ENCODE measurements at regions not wholly inside any gene's neighbourhood (a gene's known extent, or its start where the extent isn't known, plus 50 kb on each side); places are given as distances from the start of the nearest gene placed in this dataset.

GRCh38 chr21:32940079-32941014 is 85.4 kb upstream of the OLIG2 start:
- Histone ChIP-seq H3K9me3 (ENCODE audit: control insufficient read depth in 1 of 2, insufficient read depth in 1 of 2, low read depth in 1 of 2, low read length in 2 of 2) (no peaks in the 10 kb centered on the region), H3K9me2 (ENCODE audit: insufficient read depth) (no peaks in the 10 kb centered on the region), H3K4me1 (ENCODE audit: control insufficient read depth in 1 of 2, insufficient read depth in 2 of 2, low read length in 2 of 2) (0 out of 4 replicates have a peak, but pooled peaks cover 0 to 6% of the 10 kb centered on the region in 2 experiments), H3K9ac (ENCODE audit: low read length) (no peak overlapping the region), H2AFZ (ENCODE audit: low read depth, low read length, poor library complexity, severe bottlenecking) (peak overlapping the region; percentile 92), H3K4me2 (ENCODE audit: low read length) (peak overlapping the region; percentile 23), H3K79me2 (ENCODE audit: insufficient read depth, low read length) (no peaks in the 10 kb centered on the region), H3K27ac (ENCODE audit: low read depth, low read length) (no peak overlapping the region), H3K4me3 (replicated peaks in 1 of 2; ENCODE audit: low read depth in 1 of 2, low read length in 2 of 2) (no peak overlapping the region), H3K36me3 (ENCODE audit: control insufficient read depth in 1 of 2, insufficient read depth in 2 of 2, low read length in 2 of 2) (no peaks in the 10 kb centered on the region), H3K27me3 (ENCODE audit: insufficient read depth, low read length) (peaks cover 12% of the 10 kb centered on the region; the same call in 1 of the 2 replicates), H4K20me1 (ENCODE audit: insufficient read depth) (no peaks in the 10 kb centered on the region)
- ChIA-PET CTCF (interaction anchor here (0.9 to 2.7 kb wide), 19 partner anchors 9 to 665 kb away, joined by 3 to 45 read pairs (median 6); no protein-coding TSS in a partner anchor), POLR2A (interaction anchor here (0.6 kb wide), 1 partner anchor 77 kb away, joined by 5 read pairs; no protein-coding TSS in a partner anchor), RAD21 (ENCODE audit: low non-redundant PET in 1 of 2, low total read pairs in 2 of 2, uncharacterized antibody in 2 of 2, unreplicated experiment in 2 of 2) (interaction anchor here (0.9 to 1.4 kb wide), 3 partner anchors 187 to 257 kb away, joined by 4 to 6 read pairs (median 5); no protein-coding TSS in a partner anchor)
- DNase-seq (ENCODE audit: low read depth, low spot score): peak; percentile 40
- TF ChIP-seq CTCF (IDR thresholded peaks at IDR 0.05 in 2 of 3, conservative IDR thresholded peaks at IDR 0.05 in 1 of 3; ENCODE audit: borderline replicate concordance in 1 of 3, insufficient read depth in 1 of 3, low read depth in 2 of 3, low read length in 2 of 3) (peak; percentile 66 to 92 (median 90); a peak in 5 of 6 replicates), RAD21 (IDR thresholded peaks at IDR 0.05; ENCODE audit: low read depth) (peak; percentile 63), ZFX (IDR thresholded peaks at IDR 0.05) (no peak)
- ATAC-seq: peak; percentile 93
- BruUV-seq (replicated peaks): no TSS peak
- intact Hi-C loops (cut with micrococcal nuclease): loop anchor here (1.0 to 10.0 kb wide), 4 partner anchors 187 to 504 kb away; no protein-coding TSS in a partner anchor

GRCh38 chr21:32941263-32941662 is 84.5 kb upstream of the OLIG2 start:
- ChIA-PET CTCF (interaction anchor here (1.2 to 1.7 kb wide), 10 partner anchors 8 to 664 kb away, joined by 4 to 22 read pairs (median 8); no protein-coding TSS in a partner anchor), POLR2A (no interaction called here), RAD21 (ENCODE audit: low non-redundant PET in 1 of 2, low total read pairs in 2 of 2, uncharacterized antibody in 2 of 2, unreplicated experiment in 2 of 2) (interaction anchor here in 1 of 2 experiments (1.2 kb wide), 1 partner anchor 186 kb away, joined by 6 read pairs; no protein-coding TSS in a partner anchor)
- ATAC-seq: no peak
- Histone ChIP-seq H2AFZ (ENCODE audit: low read depth, low read length, poor library complexity, severe bottlenecking) (no peak overlapping the region), H3K9me3 (ENCODE audit: control insufficient read depth in 1 of 2, insufficient read depth in 1 of 2, low read depth in 1 of 2, low read length in 2 of 2) (no peaks in the 10 kb centered on the region), H3K4me2 (ENCODE audit: low read length) (no peak overlapping the region), H3K4me1 (ENCODE audit: control insufficient read depth in 1 of 2, insufficient read depth in 2 of 2, low read length in 2 of 2) (0 out of 4 replicates have a peak, but pooled peaks cover 0 to 6% of the 10 kb centered on the region in 2 experiments), H3K9ac (ENCODE audit: low read length) (no peak overlapping the region), H3K9me2 (ENCODE audit: insufficient read depth) (no peaks in the 10 kb centered on the region), H3K27ac (ENCODE audit: low read depth, low read length) (no peak overlapping the region), H3K36me3 (ENCODE audit: control insufficient read depth in 1 of 2, insufficient read depth in 2 of 2, low read length in 2 of 2) (no peaks in the 10 kb centered on the region), H3K79me2 (ENCODE audit: insufficient read depth, low read length) (no peaks in the 10 kb centered on the region), H3K27me3 (ENCODE audit: insufficient read depth, low read length) (peaks cover 12% of the 10 kb centered on the region; the same call in 1 of the 2 replicates), H4K20me1 (ENCODE audit: insufficient read depth) (no peaks in the 10 kb centered on the region), H3K4me3 (replicated peaks in 1 of 2; ENCODE audit: low read depth in 1 of 2, low read length in 2 of 2) (no peak overlapping the region)
- intact Hi-C loops (cut with micrococcal nuclease): loop anchor here (5.0 to 10.0 kb wide), 2 partner anchors 289 to 504 kb away; no protein-coding TSS in a partner anchor
- no TSS peak for BruUV-seq (replicated peaks)
- DNase-seq (ENCODE audit: low read depth, low spot score): no peak
- TF ChIP-seq EGR1 (IDR thresholded peaks at IDR 0.05; ENCODE audit: low read depth) (no peak), CTCF (IDR thresholded peaks at IDR 0.05 in 2 of 3, conservative IDR thresholded peaks at IDR 0.05 in 1 of 3; ENCODE audit: borderline replicate concordance in 1 of 3, insufficient read depth in 1 of 3, low read depth in 2 of 3, low read length in 2 of 3) (no peak), SRF (IDR thresholded peaks at IDR 0.05; ENCODE audit: low read depth) (no peak), CEBPB (IDR thresholded peaks at IDR 0.05; ENCODE audit: low read depth) (no peak), FOSL1 (IDR thresholded peaks at IDR 0.05; ENCODE audit: low read depth) (no peak), ZBTB33 (IDR thresholded peaks at IDR 0.05; ENCODE audit: extremely low read depth, insufficient replicate concordance, low read length) (no peak), ATF3 (IDR thresholded peaks at IDR 0.05) (no peak)

Data from HCT116 (cell line).